ENCODE measurements at regions not wholly inside any gene's neighbourhood (a gene's known extent, or its start where the extent isn't known, plus 50 kb on each side); places are given as distances from the start of the nearest gene placed in this dataset.
"Not testable (repeated sequence)": the region's sequence is repeated elsewhere in the genome, so short reads cannot be mapped to it uniquely, and the experiment has no call there.

DNA sequence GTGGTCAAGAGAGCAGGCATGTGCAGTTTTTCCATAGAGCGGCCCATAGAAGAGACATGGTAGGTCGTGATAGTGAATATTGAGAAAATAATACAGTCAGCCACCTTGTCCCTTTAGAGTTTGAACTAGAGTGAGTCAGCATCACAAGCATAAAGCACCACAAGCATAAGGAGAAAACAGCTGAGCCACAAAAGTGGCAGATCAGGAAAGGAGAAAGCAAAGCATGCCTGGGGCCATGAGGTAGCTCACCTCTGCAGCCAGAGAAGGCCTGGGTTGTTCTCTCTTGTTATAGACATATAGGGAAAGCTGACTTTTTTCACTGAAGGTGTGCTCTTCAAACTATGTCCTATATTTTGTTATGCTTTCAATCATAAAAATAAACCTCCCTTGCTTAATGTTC lies 879.0 kb downstream of the DSC3 start:
- no peak for DNase-seq (ENCODE audit: low spot score)

DNA sequence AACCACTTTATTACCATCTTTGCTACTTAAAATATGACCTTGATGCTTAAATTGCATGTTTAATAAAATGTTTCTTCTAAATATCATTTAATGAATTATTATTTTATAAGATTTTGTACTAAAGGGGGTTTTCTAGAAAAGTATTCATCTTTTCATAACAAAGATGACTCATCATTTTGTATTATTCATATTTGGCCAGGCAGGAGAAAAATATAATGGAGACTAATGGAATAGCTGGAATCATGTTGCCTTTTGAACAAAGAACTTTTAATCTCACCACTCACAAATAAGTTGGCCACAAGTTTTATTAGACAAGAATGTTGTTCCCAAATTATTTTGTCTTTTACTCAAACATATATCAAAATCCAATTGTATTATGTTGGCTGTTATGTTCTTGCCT lies 882.4 kb downstream of the DSC3 start:
- no peak for DNase-seq (ENCODE audit: low spot score)

DNA sequence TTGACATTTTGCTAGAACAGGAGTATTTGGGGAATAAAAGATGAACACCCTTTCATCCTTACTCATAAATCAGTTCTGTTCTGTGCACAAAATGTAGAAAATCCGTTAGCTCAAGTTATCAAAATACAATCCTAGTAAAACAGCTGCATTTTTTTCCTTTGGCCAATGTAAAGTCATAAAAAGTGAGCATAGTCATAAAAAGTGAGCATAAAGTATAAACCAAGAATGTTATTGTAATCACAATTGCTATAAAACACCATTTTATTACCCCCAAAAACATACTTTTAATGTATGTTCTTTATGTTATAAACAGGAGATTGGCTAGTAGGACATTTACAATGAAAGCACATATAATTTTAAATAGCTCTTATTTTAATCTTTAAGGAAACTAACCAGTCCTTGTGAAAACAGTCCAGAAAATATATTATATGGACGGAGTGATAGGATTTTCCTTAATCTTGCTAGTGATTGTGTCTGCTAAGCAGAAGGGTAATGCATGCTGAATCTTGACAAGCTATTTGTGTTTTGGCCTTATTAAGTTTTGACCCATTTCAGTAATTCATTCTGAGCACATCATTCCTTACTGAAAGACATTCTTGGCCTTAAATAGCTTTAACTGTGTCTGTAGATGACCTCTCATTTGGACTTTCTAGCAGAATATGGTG lies 891.8 kb downstream of the DSC3 start:
- DNase-seq (ENCODE audit: low spot score) = no peak

DNA sequence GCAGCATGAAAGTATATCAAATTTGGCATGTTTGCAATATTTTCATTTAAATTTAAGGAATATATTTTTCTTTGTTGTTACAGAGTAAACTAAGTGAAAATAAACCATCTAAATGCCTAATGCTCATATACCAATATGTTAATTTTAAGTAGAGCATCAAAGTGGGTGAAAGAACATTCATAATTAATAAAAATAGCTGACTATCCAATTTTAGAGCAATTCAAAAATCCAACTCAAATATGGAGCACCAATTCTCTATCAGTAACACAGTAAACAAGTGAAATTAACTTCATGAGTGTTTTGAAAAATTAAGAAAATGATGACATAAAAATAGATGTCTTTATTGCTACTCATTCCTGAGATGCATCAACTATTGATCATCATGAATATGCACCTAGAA lies 893.0 kb downstream of the DSC3 start:
- no peak for DNase-seq (ENCODE audit: low spot score)

DNA sequence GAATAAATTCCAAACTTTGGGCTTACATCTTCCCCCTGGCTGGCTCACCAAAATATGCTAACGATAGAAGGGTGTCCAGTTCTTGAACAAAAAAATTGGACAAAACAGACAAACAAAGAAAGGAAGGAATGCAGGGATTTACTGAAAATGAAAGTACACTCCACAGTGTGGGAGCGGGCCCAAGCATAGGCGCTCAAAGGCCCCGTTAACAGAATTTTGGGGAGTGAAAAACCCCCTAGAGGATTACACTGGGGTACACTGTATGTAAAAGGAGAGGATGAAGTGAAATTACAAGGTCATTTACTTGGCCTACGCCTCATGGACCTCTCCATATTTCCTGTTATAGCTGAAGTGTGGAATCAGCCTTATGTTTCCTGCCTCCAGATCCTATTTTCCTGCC lies 899.7 kb downstream of the DSC3 start:
- no peak for DNase-seq (ENCODE audit: low spot score)

DNA sequence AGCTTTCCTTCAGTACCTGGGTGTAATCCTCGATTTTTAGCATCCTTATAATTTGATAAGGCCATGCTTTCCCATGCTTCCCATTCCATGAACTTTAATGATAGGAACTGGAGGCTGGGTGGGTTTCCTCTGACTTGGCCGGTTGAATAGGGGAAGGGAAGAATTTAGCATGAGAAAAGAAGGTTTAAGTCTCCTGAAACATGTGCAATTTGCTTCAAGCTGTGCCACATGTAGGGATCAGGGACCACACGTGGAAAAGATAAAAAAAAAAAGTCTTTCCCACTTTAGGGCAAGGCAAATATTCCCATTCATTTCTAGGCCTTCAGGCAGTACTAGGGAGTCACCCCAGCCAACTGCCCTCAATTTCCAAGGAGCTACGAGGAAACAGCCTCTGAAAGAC lies 900.3 kb downstream of the DSC3 start:
- no peak for DNase-seq (ENCODE audit: low spot score)

DNA sequence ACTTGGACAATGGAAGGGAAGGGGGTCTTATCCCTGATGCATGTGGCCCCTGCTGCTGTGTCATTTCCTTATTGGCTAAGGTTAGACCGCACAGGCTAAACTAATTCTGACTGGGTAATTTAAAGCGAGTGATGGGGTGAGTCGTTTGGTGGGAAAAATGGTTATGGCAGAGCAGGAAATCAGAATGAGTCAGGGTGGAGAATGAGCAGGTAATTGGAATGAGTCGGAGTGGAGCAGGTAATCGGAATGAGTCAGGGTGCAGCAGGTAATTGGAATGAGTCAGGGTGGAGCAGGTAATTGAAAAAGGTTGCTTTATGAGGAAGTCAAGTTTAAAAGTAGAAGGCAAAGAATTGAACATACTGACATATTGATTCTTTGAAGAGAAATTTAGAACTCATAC lies 901.0 kb downstream of the DSC3 start:
- DNase-seq (ENCODE audit: low spot score) = not testable (repeated sequence)

DNA sequence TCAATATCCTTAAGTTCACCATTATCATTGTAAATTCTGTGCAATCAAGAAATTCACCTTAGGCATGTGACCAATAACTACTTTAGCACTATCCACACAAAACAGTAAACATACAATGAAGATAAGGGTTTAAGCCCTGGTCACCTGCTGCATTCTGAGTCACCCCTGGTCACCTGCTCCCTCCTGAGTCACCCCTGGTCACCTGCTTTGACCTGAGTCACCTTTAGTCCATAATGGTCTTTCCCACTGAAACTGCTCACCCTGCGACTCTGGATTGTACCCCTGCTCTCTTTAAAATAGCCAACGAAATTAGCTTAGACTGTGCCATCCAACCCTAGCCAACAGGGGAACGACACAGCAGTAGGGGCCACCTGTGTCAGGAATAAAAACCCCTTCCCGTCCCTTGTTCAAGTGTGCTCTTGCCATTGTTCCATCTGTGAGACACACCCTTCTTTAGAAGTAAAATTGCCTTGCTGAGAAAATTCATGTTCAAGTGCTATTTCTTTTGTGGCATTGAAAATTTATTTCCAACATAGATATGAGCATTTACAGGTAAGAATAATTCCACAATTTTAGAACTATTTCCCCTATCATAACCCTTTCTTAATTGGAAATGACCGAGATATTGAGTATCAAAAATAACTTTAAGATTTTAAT lies 902.8 kb downstream of the DSC3 start:
- no peak for DNase-seq (ENCODE audit: low spot score)

DNA sequence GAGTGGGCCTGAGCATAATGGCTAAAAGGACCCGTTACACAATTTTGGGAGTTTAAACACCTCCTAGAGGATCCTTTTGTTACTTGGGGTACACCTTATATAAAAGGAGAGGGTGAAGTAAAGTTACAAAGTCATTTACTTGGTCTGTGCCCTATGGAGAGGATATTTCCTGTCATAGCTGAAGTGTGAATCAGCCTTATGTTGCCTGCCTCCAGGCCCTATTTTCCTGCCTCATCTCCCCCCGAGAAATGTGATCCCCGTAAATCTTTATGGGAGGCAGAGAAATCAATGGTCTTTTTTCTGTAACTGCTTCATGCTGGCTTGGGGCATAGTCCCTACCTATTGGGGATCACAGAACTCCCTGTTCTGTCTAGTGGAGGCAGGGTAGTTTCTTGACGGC lies 906.6 kb downstream of the DSC3 start:
- no peak for DNase-seq (ENCODE audit: low spot score)

DNA sequence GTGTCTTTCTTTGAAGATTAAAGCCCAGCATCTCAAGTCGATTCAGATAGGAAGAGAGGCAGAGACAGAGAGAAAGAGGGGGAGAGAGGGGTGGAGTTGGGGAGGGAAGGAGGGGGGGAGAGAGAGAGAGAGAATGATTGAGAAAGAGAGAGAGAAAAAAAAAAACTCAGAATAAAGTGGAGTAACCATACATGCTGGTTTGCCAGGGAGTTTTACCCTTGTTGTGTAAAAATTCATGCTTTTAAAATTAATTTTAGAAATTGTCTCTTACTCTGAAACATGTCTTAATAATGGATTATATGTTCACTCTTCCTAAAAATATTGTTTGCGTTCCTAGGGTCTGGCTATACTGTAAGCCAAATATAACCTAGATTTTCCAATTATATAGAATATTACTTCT lies 908.5 kb downstream of the DSC3 start:
- no peak for DNase-seq (ENCODE audit: low spot score)

DNA sequence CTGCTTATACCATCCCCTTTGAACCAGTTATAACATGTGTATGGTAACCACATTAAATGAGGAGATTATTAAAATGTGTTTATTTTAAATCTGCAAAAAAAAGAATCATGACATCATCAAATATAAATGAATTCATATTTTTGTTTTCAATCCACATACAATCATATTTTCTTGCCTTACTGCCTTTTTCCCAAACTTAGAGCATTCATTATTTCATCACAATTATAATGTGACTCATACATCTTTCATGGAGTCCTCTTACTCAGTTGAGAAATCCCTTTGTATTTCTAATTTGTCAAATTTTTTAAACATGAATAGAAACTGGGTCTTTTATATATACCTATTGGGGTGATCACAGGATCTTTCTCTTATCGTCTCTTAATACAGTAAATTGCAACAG lies 909.6 kb downstream of the DSC3 start:
- no peak for DNase-seq (ENCODE audit: low spot score)

DNA sequence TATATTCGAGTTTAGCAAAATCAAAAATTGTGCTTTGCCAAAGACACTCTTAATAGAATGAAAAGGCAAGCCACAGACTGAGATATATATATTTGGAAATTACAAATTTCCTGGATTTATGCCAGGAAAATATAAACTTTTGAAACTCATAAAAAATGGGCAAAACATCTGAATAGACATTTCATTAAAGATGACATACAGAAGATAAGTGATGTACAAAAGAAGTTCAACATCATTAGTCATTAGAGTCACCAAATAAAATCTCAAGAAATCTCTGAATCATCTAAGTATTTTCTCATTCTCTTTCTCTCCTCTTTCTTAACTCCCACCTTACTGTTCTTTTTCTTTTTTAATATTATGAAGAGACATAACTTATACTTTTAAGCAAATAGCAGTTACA lies 921.1 kb downstream of the DSC3 start:
- DNase-seq (ENCODE audit: low spot score) = no peak

DNA sequence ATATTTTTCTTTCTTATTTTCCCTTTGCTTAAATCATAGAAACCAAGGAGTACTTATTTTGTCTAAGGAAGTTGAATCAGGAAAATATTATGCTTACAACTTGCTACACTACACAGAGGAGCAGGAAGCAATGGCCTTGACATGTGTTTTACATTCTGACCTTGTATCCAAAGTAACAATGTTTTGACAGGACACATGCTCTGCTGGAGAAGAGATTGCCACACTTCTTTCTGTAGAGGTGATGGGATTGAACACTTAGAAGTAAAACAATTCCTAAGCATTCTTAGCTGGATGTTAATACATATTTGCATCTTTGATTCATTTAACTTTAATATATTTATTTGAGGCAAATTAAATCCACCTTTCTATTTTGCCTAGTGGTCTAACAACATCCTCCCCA lies 929.1 kb downstream of the DSC3 start:
- DNase-seq (ENCODE audit: low spot score) = no peak

DNA sequence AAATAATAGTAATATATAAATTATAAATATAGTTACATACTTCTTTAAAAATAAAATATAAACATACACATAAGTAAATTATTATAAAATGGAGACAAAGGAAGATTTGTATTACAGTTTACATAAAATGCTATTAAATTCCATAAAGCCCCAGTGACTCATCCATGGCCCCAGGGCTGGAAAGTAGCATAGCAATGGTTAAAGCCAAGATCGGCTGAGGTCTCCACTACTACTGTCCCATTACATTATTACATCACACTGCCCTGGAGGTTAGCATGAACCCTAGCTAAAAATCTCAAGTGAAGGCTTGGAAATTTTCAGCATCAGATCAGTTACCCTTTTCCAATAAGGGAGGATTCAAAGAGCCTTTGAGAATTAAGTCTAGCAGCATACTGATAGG lies 936.2 kb downstream of the DSC3 start:
- no peak for DNase-seq (ENCODE audit: low spot score)

DNA sequence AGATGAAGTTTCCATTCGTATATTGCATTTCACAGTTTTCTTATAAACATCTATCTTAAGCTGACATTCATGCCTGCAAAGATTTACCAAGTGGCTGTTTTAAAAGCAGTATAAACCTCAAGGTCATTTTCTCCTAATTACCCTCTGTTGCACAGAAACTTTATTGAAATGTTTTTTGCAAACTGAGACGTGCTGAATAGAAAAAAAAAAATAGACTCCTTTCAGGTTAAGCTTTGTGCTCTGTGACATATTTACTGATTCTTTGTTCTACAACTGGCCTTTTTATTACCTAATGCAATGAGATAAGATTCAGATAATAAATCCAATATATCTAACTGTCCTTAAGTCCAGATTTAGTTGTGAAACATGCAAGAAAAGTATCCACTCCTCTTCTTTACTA lies 938.7 kb downstream of the DSC3 start:
- DNase-seq (ENCODE audit: low spot score) = no peak

DNA sequence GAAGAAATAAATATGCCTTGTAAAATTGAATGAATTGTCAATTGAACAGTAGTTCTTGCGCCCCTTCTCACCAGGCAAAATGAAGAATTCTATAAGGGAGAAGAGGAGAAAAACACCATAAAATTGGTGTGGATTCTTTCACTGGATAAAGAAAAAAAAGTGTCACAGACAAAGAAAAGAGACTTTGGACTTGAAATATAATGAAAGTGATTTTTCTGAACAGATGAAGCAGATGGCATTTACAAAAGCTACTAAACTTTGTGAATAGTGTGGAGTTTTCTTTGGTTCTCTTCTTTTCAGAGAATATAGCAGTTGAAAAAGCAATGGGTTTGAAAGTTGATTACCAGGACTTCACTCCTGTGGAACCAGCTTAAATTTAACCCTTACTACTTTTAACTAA lies 945.7 kb downstream of the DSC3 start:
- no peak for DNase-seq (ENCODE audit: low spot score)

DNA sequence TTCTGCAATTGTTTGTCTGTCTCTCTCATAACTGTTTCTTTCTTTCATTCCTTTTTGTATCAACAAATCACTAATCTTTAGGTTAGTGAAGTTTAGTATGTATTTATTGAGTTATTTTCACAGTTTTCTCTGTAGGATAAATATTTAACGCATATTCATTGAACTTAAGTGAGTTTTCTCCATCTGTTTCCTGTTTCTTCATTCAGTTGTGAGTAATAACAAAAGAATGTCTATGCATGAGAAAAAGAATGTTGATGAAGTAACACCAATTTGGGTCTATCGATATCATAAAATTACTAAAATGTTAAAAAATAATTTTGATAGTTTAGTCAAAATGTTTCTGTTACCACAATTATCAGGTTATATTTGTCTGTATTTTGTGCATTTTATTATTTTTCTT lies 948.0 kb downstream of the DSC3 start:
- DNase-seq (ENCODE audit: low spot score) = no peak

DNA sequence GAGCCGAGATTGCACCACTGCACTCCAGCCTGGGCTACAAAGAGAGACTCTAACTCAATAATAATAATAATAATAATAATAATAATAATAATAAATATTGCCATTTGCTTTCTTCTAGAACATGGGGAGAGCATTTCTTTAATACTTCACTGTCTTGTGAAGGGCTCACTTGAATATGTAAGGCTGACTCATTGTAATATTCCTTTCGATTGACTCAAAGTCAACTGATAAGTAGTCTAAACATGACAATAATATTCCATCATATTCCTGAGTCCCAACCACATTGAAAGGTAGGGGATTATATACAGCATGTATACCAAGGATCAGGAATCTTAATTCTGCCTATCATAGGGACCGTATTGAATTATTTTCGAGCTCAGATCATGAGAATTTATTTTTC lies 949.2 kb downstream of the DSC3 start:
- DNase-seq (ENCODE audit: low spot score) = no peak

DNA sequence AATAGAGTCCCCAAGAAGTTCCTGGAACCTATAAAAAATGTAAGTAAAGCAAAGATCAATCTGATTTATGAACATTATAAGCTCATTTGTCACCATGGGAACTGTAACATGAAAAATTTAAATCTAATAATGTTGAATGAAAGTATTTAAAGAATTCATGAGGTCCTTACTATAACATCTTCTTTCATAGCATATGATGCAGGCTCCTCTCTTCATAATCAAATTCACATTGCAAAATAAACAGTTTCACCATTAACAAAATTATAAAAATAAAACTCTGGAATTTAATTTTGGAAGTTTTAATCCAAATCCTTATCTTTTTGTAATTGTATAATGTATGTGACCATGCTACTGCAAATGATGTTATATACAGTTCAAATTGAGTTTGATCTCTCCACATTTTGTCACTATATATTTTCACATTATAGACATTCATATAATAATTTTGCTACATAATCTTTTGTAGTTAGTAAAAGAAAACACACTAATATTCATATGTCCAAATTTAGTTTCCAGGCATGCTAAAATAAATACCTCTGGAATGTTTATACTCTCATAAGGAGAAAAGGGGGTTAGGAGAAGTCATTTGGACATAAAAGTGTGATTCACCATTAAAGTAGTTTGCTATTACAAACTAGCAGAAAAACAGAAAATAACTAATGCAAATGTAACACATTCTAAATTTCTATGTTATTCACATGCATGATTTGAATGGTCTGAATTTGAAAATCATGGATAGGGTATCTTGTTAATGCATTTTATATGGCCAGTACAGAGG lies 954.1 kb downstream of the DSC3 start:
- no peak for DNase-seq (ENCODE audit: low spot score)

DNA sequence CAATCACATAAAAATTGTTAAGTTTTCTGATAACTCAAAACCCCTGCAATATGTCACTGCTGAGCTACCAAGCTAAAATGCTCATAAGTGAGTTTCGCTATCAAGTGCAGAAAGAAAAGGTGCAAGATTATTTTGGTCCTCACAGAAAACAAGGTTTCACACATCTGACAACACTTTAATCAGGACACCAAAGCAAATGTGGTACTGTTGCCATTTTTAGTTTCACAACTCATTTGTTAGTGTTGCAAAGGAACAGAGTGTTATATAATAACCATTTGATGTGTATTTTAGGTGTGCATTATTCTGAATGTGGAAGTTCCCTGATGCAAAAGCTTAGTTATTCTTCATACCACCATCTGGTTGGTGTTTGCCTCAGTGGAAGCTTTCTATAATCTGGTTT lies 956.2 kb downstream of the DSC3 start:
- DNase-seq (ENCODE audit: low spot score) = no peak

DNA sequence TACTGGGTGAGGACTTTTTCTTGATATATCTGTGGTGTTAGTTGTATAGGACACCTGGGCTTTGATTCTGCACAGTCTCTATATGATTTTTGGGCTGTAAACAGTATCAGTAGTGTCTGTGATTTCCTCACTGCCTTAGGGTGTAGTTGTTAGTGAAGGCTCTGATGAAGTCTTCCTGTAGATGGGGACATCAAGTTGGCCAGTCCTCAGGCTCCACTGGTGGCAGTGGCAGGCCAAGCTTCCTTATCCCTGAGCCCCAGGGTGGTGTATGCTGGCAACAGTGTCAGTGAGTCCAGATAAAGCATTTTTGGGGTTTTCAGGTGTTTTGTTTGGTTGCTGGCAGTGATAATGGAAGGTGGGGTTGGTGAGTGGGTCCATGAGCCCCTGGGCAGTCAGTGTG lies 961.4 kb downstream of the DSC3 start:
- no peak for DNase-seq (ENCODE audit: low spot score)

DNA sequence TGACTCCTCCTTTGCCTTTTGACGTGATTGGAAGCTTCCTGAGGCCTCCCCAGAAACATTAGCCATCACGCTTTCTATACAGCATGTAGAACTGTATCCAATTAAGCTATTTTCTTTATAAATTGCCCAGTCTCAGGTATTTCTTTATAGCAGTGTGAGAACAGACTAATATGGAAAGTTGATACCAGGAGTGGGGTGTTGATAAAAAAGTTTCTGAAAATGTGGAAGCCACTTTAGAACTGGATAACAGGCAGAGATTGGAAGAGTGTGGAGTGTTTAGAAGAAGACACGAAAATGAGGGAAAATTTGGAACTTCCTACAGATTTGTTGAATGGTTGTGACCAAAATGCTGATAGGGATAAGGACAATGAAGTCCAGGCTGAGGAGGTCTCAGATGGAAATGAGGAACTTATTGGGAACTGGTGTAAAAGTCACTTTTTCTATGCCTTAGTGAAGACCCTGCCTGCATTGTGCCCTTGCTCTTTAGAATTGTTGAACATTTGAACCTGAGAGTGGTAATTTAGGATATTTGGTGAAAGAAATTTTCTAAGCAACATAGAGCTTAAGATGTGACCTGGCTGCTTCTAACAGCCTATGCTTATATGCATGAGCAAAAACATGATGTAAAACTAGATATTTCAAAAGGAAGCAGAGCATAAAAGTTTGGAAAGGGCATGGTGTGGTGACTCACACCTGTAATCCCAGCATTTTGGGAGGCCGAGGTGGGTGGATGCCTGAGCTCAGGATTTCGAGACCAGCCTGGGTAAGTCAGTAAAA lies 969.7 kb downstream of the DSC3 start:
- no peak for DNase-seq (ENCODE audit: low spot score)

DNA sequence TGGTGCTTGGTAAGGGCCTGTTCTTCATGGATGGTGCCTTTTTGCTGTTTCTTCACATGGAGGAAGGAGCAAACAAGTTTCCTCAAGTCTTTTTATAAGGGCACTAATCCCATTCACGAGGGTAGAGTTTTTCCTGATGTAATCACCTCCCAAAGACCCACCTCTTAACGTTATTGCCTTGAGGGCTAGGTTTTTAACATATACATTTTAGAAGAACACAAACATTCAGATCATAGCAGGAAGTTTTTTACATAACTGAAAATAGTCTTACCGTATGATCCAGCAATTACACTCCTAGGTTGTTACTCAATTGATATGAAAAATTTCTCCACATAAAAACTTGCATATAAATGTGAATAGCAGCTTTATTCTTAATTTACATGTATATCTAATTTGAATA lies 976.3 kb downstream of the DSC3 start:
- no peak for DNase-seq (ENCODE audit: low spot score)
